NOMO-1 treated with DMSO at 0.1 percent for 48 hours (cell line): ENCODE measurements at regions not wholly inside any gene's neighbourhood (a gene's known extent, or its start where the extent isn't known, plus 50 kb on each side); places are given as distances from the start of the nearest gene placed in this dataset.
A peak's percentile ranks its signal among the peaks of the same experiment; 100 is the strongest.
"Not testable (repeated sequence)": the region's sequence is repeated elsewhere in the genome, so short reads cannot be mapped to it uniquely, and the experiment has no call there.

Experiments used
- DNase-seq: peaks from one replicate; lab custom pipeline; 2025; ENCODE audit not compliant: unreplicated experiment; lab: John Stamatoyannopoulos, UW

DNA sequence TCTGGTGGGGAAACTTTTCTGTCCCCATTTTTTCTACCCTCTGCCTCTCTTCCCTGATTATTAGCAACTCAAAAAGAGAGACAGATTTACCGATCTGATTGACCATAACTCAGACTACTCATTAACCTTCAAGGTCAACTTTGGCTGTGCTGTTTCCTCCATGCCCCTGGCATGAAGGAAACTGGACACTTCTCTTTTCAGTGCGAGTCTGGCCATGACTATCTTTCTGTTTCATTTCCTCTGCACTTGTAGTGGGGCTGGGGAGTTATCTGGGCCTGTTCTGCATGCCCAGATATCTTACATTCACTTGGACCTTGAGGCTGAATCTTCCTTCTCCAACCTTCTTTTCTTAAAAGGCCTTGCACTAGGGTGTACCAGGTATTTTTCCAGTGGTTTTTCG lies 76.9 kb upstream of the SLCO2A1 start:
- DNase-seq: peak; percentile 9

DNA sequence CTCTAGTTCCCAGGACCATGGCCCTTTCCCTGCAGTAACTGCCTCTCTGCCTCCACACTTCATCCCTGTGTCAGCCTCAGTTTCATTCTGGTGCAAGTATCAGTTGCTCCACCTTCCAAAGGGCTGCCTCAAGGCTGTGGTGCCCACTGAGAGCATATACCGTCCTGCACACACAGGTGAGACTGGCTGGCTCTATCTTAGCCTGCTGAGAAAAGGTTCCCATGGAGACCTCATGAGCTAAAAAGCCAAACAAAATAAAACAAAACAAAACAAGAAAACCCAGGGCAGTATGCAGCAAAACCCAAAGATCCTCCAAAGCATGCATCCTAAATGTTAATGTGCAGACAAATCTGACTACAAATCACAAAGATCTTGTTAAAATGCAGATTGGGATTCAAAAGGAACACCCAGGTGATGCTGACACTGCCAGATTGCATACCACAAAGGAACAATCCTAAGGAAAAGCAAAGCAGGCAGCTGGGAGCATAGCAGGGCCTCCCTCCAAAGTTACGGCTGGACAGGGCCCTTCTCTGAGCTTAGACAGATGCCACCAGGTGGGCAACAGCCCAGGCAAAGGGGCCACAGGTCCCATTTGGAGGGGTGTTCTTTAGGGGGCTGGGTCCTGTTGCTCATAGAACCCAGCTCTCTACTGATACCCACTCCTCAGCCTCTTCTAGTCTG lies 76.3 kb upstream of the SLCO2A1 start:
- DNase-seq: no peak

DNA sequence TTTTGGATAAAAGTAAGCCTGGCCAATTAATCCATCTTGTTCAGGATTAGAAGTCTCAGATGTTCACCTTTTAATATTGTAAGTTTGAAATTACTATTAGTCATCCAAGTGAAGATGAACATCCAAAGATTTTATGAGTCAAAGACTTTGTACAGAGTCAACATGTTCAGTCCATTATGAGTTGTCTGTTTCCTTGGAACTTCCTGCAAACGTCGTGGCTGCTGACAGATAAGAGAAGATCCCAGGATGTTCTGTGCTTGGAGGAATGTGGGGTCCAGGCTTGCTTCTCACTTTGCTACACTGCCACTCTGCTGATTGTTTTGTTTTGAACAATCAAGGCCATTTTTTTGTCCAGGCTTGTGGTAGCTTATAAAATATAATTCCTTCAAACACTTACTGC lies 74.3 kb upstream of the SLCO2A1 start:
- DNase-seq: no peak

DNA sequence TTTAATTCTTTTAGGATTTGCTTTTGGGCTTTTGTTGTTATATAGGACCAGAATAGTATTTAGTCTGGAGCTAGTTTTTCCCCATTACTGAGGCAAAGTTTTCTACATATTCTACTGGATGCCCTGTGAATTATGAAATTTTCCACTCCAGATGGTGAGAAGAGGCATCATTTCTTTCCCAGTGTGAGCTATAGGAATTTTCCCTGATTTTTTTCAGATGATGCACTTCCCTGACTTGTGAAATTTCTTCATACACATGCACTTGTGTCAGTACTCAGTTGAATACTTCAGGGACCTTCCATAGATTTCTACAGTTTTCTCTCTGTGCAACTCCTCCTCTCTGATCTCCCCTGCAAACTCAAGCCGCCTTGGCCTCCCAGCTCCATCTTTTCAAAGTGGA lies 73.7 kb upstream of the SLCO2A1 start:
- no peak for DNase-seq

DNA sequence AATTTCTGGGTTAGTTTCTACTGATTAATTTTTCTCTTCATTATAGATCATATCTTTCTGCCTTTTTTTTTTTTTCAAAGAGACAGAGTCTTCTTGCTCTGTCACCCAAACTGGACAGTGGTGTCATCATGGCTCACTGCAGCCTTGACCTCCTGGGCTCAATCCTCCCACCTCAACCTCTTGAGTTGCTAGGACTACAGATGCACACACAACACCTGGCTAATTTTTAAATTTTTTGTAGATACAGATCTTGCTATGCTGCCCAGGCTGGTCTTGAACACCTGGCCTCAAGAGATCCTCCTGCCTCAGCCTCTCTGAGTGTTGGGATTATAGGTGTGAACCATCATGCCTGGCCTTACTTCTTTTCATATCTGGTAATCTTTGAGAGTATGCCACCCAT lies 73.3 kb upstream of the SLCO2A1 start:
- no peak for DNase-seq

DNA sequence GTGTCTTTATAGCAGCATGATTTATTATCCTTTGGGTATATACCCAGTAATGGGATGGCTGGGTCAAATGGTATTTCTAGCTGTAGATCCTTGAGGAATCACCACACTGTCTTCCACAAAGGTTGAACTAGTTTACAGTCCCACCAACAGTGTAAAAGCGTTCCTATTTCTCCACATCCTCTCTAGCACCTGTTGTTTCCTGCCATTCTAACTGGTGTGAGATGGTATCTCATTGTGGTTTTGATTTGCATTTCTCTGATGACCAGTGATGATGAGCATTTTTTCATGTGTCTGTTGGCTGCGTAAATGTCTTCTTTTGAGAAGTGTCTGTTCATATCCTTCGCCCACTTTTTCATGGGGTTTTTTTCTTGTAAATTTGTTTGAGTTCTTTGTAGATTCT lies 66.5 kb upstream of the SLCO2A1 start:
- DNase-seq: not testable (repeated sequence)

DNA sequence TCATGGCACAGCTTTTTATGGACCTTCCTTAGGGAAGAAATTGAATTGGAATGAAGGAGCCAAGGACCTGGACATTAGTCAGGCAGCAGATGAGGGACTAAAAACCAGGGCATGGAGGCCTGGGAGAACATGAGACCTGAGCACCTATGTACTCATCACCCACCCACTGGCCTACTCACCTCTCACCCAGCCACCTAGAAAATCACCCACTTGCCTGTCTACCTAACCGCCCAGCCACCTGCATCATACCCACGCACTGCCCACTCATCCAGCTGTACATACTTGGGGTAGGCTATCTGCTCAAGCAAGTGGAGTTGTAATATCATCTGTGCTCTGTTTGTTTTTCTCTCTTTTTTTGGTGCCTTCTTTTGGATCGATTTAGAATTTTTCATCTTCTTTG lies 65.3 kb upstream of the SLCO2A1 start:
- no peak for DNase-seq

DNA sequence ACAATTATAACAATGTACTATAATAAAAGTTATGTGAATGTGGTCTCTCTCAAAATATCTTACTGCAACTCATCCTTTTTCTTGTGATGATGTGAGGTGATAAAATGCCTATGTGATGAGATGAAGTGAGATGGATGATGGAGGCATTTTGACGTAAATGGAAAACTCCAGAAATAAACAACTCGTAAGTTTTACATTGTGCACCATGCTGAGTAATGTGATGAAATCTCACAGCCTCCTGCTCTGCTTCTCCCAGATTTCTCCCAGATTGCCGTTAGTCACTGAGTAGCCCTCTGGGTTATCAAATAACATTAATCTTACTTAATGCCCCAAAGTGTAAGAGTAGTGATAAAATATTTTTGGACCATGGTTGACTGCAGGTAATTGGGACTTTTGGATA lies 64.8 kb upstream of the SLCO2A1 start:
- DNase-seq: no peak

DNA sequence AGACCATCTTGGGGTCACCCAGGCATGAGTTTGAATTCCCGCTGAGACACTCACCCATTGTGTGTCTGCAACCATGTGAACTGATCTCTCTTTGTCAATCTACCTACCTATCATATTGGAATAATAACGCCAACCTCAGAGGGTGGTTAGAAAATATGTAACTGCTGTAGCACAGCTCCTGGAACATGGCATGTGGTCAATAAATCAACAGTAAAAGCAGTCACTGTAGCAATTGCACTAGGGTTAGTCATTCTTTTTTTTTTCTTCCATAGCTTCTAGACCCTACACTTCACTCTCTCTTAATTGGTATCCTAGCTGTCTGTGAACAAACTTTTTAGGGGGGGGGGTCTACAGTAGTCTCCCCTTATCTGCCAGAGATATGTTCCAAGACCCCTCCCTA lies 64.2 kb upstream of the SLCO2A1 start:
- DNase-seq: no peak

DNA sequence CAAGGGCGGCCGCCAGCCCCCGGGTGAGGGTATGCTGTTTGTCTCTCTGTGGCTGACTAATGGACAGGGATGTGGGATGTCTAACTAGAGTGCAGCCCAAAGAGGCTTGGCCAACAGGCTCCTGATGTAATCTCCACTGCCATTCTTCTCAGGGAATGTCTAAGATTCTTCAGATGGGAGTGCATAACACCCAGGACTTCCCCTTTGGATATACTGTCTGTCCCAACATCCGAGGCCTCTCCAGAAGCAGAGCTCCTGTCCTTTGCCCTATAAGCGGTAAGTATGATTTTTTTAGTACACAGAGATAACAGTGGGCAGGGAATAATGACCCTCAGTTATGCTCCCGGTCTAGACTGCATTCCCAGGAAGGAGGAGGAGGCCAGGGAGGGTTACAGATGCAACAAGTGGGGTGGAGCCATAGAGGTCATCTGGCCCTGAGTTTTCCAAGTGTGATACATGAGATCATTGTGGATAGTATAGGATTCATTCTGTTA lies 62.5 kb upstream of the SLCO2A1 start:
- DNase-seq: no peak

DNA sequence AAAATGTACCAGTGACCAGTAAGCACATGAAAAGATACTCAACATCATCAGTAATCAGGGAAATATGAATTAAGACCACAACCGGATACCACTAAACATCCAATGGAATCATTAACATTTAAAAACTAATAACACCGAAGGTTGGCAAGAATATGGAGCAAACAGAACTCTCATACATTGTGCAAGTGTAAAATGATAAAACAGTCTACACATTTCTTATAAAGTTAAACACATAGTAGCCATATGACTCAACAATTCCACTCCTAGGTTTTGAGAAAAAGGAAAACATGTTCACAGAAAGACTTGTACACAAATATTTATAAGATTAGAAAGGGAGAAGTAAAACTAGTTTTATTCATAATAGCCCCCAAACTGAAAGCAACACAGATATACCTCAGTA lies 60.3 kb upstream of the SLCO2A1 start:
- DNase-seq: no peak

DNA sequence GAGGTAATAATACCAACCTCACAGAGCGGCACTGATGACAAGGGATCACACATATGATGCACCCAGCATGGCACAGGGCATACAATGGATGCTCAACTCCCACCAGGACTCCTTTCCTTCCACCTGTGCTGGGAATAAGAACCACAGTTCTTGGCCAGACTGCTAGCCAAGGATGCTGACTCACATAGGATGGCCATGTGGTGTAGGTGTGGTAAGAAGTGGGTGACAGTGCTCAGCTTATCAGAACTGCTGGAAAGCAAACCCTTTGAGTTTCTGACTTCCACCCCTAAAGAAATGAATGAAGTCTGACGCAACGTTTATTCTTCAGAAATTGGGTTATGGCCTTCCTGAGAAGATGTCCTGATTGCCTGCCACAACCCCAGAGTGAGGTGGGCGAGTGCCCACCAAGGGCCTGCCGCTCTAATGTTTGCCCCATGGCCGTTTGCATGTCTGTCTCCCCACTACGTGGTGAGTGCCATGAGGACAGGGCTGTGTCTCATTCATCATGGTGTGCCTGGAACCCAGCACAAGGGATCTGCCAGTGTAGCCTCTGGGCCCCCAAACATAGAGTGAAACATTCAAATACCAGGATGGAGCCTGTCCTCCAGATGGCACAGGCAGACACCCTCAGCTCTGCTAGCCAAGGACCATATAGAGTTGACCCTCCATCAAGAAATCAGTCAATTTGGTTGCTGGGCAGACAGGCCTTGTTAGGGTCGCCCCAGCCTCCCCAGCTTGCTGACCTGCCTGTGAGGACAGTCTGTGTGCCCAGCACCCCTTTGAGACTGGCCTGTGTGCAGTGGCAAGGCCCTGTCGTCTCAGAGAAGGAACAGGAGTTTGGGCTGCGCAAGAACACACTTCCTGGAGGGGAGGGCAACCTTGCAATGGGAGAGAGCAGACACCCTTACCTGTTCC lies 57.6 kb upstream of the SLCO2A1 start:
- DNase-seq: no peak

DNA sequence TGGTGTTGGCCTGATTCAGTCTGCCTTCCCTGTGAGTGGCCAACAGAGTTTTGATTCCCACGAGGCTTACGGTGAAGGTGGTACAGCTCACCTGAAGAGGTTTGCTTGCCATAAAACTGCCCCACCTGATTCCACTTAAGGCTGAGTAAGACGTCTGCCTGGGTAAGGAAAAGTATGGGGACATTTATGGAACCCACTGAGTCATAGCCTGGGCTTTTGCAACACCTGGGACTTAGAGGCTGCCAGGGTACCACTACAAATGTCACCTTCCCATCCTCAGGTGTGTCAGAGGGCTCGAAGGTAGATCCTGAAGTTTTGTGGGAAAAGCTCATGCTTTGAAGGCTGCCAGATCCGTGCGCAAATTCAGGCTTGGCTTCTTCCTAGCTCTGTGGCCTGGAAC lies 56.9 kb upstream of the SLCO2A1 start:
- DNase-seq: no peak

DNA sequence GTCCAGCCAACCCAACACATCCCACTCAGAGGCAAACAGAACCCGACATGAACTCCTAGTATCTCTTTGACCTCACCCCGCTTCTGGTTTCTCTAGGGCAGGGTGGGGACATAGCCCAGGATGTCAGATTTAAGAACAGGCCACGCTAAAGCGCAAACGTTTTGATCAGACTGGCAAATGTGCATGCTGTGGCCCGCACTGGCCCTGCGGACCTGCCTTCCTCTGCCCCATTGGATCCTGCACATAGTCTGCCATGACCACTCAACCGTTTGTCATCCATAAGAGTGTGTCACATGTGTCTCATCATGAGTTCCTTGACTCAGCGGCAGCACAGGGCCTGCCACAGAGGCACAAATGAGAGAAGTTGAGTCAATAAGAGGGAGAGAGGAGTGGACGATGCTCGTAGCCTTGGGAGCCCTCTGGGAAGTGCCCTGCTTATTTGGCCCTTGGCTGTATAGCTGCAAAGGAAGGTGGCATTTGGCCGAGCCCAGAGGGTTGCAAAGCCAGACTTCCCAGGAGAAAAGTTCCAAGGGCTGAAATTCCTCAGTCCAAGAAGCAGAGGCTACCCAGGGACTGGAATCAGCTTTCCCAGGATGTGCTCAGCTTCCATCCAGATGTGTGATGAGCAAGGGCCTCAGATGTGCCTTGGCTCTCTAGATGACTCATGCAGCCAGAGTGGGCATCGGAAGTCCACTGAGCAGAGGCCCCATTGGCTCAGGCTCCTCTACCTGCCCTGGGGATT lies 55.5 kb upstream of the SLCO2A1 start:
- DNase-seq: no peak

DNA sequence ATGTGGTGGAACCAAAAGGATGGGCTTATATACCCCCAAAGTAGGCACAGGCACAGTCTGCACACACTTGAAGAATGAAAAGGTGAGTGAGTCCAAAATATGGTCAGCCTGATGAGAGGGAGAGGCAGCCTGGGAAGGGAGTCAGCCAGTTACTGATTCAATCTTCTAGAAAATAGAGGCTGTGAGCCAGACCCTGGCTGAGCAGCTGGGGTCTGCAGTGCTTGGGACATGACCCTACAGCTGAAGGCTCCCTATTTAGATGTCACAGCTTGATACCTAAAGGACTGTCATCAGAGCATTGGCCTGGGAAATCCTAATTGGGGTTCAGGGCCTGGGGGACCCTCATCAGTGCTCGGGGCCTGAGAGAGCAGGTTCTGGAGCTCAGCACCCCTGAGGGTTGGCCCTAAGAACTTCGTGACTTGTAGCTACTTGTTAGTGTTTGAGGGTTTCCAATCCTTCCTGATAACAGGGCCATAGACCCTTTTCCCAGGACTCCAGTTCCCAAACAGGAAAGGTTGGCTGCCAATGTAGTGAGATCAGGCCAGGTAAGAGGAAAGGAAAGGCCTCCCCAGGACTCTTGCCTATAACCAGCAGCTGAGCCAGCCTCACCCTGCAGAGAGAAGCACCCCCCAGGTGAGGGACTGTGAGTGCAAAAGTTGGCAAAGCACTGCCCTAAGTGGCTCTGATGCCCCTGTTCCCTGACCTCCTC lies 54.7 kb upstream of the SLCO2A1 start:
- DNase-seq: no peak

DNA sequence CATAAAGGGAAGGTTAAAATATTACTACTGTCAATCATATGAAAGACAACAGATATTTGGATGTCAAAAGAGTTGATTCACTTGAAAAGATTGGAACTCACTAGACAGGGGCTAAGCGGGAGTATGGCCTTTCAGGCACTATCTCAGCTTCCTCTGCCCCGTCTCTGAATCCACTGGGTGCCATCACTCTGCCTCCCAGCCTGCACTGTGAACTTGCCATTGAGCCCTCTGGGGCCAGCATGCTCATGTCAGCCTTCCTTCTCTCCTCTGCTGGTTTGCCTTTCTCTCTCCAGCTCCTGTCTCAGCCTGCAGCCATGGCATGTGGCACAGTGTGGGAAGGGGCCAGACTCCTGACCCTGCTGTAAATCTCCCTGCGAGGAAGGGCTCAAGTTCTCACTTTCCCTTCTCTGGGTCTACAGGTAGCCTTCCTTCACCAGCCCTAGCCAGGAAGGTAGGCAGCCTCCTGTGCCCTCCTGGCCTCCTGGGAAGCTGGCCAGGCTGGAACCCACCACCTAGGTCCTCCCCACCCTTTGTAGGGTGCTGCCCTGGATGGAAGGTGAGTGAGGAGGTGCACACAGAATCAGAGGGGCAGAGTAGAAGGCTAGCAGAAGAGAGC lies 54.0 kb upstream of the SLCO2A1 start:
- no peak for DNase-seq

DNA sequence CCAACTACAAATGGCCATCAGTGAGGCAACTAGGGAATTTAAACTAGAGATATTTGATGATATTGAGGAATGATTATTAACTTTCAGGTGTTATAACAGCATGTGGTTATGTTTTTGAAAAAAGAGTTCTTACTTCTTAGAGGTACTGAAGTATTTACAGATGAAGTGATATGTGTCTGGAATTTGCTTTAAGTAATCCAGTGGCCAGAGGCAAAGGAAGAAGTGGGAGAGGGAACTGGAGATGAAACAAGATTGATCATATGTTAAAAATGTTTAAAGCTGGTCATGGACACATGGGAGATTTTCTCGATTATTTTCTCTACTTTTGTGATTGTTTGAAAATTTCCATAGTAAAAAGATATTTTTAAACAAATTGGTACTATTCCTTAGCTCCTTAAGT lies 53.3 kb upstream of the SLCO2A1 start:
- no peak for DNase-seq

DNA sequence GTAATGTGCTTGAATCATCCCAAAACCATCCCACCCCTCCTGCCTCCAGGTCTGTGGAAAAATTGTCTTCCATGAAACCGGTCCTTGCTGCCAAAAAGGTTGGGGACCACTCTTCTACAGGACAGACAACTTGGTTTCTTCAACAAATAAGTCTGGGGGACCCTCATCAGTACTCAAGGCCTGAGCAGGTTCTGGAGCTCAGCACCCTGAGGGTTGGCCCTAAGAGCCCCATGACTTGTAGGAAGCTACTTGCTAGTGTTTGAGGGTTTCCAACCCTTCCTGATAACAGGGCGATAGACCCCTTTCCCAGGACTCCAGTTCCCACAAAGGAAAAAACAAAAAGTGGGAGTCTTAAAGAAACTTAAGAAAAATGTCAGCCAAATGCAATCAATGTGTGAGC lies 52.9 kb upstream of the SLCO2A1 start:
- DNase-seq: no peak

DNA sequence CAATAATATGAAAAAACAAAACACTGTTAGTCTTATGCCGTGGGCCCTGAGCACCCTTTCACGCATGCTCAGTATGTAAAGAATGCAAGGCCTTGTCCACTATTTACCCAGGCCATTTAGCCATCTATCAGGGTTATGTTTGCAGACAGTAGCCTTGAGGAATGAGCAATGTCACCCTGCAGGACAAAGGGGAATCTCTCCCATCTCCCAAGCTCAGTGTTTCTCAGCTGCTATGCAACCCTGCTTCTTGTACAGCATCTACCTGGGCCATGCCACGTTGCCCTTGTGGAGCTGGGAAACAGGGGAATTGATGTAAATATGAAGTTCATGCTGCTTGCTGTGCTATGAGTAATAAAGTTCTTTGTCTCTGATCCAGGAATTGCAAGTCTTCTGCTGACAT lies 51.5 kb upstream of the SLCO2A1 start:
- DNase-seq: no peak

DNA sequence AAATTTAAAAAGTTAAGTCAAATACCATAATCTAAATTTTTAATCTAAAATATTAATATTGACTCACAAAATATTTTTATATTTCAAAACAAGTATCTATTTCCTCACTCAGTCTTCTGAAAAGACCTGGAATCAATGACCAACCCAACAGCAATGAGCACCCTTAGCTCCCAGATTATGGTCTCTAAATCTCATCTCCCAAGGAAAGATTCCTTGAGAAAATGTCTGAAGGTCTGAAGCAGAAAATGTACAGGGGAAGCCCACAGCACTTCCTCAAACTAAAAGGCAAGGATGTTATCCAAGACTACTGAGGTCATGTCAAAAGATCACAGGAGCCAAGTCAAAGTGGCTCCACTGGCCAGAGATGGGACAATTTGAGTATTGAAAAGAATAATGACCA lies 51.0 kb upstream of the SLCO2A1 start:
- DNase-seq: no peak

DNA sequence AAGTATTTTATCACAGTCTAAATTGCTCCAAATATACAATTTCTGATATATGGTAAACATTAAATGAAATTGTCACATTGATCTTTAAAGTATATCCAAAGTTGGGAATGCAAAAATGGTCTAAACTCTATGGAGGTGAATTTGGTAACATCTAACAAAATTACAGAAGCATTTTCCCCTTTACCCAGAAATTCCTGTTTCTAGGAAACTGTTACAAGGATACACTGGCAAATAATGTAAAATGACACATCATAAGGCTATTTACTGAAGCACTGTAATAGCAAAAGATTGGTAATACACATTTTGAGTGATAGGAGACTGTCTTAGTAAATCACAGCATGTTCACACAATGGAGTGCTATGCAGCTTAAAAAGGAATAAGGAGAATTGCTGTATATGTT lies 50.0 kb upstream of the SLCO2A1 start:
- no peak for DNase-seq
